NCI-H460 (cell line): ENCODE measurements at regions not wholly inside any gene's neighbourhood (a gene's known extent, or its start where the extent isn't known, plus 50 kb on each side); places are given as distances from the start of the nearest gene placed in this dataset.
"Not testable (repeated sequence)": the region's sequence is repeated elsewhere in the genome, so short reads cannot be mapped to it uniquely, and the experiment has no call there.

ENCODE experiments used
- DNase-seq: peaks from one replicate; pipeline ENCODE4 v3.0.0-alpha.2; 2016; ENCODE audit warnings: low read depth; ENCODE audit errors: extremely low read depth

GRCh38 chrX:116873671-116874070 is 410.9 kb upstream of the CT83 start:
- DNase-seq: no peak

- no peak for DNase-seq
Observed at GRCh38 chrX:116872931-116873330, 410.2 kb upstream of the CT83 start.

GRCh38 chrX:116863029-116863428 is 400.3 kb upstream of the CT83 start:
- DNase-seq: no peak

GRCh38 chrX:116862340-116862739 is 399.6 kb upstream of the CT83 start:
- no peak for DNase-seq

- DNase-seq: no peak
Observed at GRCh38 chrX:116841290-116841689, 378.5 kb upstream of the CT83 start.

GRCh38 chrX:116827063-116827462 is 364.3 kb upstream of the CT83 start:
- no peak for DNase-seq

GRCh38 chrX:116824785-116825184 is 362.0 kb upstream of the CT83 start:
- no peak for DNase-seq

- DNase-seq: no peak
Observed at GRCh38 chrX:116823677-116824076, 360.9 kb upstream of the CT83 start.

- no peak for DNase-seq
Observed at GRCh38 chrX:116806288-116806802, 343.6 kb upstream of the CT83 start.

- DNase-seq: no peak
Observed at GRCh38 chrX:116801943-116802342, 339.2 kb upstream of the CT83 start.

- DNase-seq: no peak
Observed at GRCh38 chrX:116781926-116782325, 319.1 kb upstream of the CT83 start.

- no peak for DNase-seq
Observed at GRCh38 chrX:116757491-116757890, 294.7 kb upstream of the CT83 start.

GRCh38 chrX:116756958-116757357 is 294.2 kb upstream of the CT83 start:
- no peak for DNase-seq

GRCh38 chrX:116749943-116750342 is 287.2 kb upstream of the CT83 start:
- DNase-seq: peak; percentile 1

- no peak for DNase-seq
Observed at GRCh38 chrX:116732214-116732613, 269.4 kb upstream of the CT83 start.

GRCh38 chrX:116726806-116727205 is 264.0 kb upstream of the CT83 start:
- no peak for DNase-seq

GRCh38 chrX:116694046-116694445 is 231.3 kb upstream of the CT83 start:
- no peak for DNase-seq

GRCh38 chrX:116679544-116679943 is 216.8 kb upstream of the CT83 start:
- DNase-seq: not testable (repeated sequence)

- no peak for DNase-seq
Observed at GRCh38 chrX:116667346-116668134, 204.8 kb upstream of the CT83 start.

GRCh38 chrX:116657071-116657470 is 194.3 kb upstream of the CT83 start:
- DNase-seq: no peak

- no peak for DNase-seq
Observed at GRCh38 chrX:116628464-116628863, 165.7 kb upstream of the CT83 start.

GRCh38 chrX:116618546-116618945 is 155.8 kb upstream of the CT83 start:
- DNase-seq: no peak

- DNase-seq: no peak
Observed at GRCh38 chrX:116607776-116608175, 145.0 kb upstream of the CT83 start.
